ENCODE measurements at regions not wholly inside any gene's neighbourhood (a gene's known extent, or its start where the extent isn't known, plus 50 kb on each side); places are given as distances from the start of the nearest gene placed in this dataset.
"Not testable (repeated sequence)": the region's sequence is repeated elsewhere in the genome, so short reads cannot be mapped to it uniquely, and the experiment has no call there.

- TF ChIP-seq, protein P1, sequence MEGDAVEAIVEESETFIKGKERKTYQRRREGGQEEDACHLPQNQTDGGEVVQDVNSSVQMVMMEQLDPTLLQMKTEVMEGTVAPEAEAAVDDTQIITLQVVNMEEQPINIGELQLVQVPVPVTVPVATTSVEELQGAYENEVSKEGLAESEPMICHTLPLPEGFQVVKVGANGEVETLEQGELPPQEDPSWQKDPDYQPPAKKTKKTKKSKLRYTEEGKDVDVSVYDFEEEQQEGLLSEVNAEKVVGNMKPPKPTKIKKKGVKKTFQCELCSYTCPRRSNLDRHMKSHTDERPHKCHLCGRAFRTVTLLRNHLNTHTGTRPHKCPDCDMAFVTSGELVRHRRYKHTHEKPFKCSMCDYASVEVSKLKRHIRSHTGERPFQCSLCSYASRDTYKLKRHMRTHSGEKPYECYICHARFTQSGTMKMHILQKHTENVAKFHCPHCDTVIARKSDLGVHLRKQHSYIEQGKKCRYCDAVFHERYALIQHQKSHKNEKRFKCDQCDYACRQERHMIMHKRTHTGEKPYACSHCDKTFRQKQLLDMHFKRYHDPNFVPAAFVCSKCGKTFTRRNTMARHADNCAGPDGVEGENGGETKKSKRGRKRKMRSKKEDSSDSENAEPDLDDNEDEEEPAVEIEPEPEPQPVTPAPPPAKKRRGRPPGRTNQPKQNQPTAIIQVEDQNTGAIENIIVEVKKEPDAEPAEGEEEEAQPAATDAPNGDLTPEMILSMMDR (IDR thresholded peaks at IDR 0.05): not testable (repeated sequence)
- not testable (repeated sequence) for TF ChIP-seq POLR2A (IDR thresholded peaks at IDR 0.05)
Observed at GRCh38 chr3:87543408-87543807, 267.0 kb upstream of the POU1F1 start.
